ENCODE measurements at regions not wholly inside any gene's neighbourhood (a gene's known extent, or its start where the extent isn't known, plus 50 kb on each side); places are given as distances from the start of the nearest gene placed in this dataset.

DNA sequence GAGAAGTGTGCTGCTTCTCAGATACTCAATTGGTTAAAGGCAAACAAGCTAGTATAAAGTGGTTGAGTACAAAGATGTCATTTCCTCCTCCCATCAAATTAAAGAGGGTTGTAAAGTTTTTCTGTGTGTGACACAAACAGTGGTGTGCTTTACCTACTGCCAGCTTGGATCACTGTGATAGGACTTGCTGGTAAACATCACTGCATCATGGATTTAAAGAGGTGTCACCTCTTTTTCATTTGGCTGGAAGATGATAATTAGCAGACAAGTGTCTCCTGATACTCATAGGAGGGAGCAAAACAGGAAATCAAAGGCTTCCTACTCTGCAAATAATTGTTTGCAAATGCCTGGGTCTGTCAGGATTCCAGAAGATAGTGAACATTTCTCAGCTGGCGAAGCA is 200.5 kb downstream of the MDFIC start:
- TF ChIP-seq, protein P1, sequence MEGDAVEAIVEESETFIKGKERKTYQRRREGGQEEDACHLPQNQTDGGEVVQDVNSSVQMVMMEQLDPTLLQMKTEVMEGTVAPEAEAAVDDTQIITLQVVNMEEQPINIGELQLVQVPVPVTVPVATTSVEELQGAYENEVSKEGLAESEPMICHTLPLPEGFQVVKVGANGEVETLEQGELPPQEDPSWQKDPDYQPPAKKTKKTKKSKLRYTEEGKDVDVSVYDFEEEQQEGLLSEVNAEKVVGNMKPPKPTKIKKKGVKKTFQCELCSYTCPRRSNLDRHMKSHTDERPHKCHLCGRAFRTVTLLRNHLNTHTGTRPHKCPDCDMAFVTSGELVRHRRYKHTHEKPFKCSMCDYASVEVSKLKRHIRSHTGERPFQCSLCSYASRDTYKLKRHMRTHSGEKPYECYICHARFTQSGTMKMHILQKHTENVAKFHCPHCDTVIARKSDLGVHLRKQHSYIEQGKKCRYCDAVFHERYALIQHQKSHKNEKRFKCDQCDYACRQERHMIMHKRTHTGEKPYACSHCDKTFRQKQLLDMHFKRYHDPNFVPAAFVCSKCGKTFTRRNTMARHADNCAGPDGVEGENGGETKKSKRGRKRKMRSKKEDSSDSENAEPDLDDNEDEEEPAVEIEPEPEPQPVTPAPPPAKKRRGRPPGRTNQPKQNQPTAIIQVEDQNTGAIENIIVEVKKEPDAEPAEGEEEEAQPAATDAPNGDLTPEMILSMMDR (IDR thresholded peaks at IDR 0.05; ENCODE audit: insufficient read depth, low read length): no peak
- TF ChIP-seq POLR2AphosphoS5 (IDR thresholded peaks at IDR 0.05; ENCODE audit: low read depth): no peak
- TF ChIP-seq SPI1 (IDR thresholded peaks at IDR 0.05; ENCODE audit: borderline replicate concordance, low read depth): no peak
- TF ChIP-seq, protein P2, sequence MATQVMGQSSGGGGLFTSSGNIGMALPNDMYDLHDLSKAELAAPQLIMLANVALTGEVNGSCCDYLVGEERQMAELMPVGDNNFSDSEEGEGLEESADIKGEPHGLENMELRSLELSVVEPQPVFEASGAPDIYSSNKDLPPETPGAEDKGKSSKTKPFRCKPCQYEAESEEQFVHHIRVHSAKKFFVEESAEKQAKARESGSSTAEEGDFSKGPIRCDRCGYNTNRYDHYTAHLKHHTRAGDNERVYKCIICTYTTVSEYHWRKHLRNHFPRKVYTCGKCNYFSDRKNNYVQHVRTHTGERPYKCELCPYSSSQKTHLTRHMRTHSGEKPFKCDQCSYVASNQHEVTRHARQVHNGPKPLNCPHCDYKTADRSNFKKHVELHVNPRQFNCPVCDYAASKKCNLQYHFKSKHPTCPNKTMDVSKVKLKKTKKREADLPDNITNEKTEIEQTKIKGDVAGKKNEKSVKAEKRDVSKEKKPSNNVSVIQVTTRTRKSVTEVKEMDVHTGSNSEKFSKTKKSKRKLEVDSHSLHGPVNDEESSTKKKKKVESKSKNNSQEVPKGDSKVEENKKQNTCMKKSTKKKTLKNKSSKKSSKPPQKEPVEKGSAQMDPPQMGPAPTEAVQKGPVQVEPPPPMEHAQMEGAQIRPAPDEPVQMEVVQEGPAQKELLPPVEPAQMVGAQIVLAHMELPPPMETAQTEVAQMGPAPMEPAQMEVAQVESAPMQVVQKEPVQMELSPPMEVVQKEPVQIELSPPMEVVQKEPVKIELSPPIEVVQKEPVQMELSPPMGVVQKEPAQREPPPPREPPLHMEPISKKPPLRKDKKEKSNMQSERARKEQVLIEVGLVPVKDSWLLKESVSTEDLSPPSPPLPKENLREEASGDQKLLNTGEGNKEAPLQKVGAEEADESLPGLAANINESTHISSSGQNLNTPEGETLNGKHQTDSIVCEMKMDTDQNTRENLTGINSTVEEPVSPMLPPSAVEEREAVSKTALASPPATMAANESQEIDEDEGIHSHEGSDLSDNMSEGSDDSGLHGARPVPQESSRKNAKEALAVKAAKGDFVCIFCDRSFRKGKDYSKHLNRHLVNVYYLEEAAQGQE (IDR thresholded peaks at IDR 0.05; ENCODE audit: insufficient replicate concordance, low read depth): no peak

Data from HL-60 (cell line).